GM06990 (cell line): ENCODE measurements at regions not wholly inside any gene's neighbourhood (a gene's known extent, or its start where the extent isn't known, plus 50 kb on each side); places are given as distances from the start of the nearest gene placed in this dataset.

Experiments
- DNase-seq: peaks from one replicate; pipeline ENCODE4 v3.0.0-alpha.2; 2011; ENCODE audit not compliant: insufficient read length; ENCODE audit errors: extremely low read depth
- H3K27me3 ChIP-seq: replicated peaks from 2 replicates; pipeline ENCODE4 v1.6.0; 2011; ENCODE audit warnings: low read length; ENCODE audit not compliant: control insufficient read depth, insufficient read depth
- H3K36me3 ChIP-seq: 2 replicates; pipeline ENCODE4 v1.5.1; 2011; ENCODE audit warnings: low read length; ENCODE audit not compliant: control insufficient read depth, insufficient read depth
- H3K4me3 ChIP-seq: replicated peaks from 2 replicates; pipeline ENCODE4 v1.5.1; 2011; ENCODE audit warnings: low read depth, mild to moderate bottlenecking, control low read depth, low read length
- TF ChIP-seq, protein P1 (sequence below): IDR thresholded peaks from 2 replicates; pipeline ENCODE4 v1.5.1; 2011; ENCODE audit warnings: low read length, control low read depth, mild to moderate bottlenecking, inconsistent platforms; ENCODE audit not compliant: insufficient read depth, poor library complexity, severe bottlenecking

DNA sequence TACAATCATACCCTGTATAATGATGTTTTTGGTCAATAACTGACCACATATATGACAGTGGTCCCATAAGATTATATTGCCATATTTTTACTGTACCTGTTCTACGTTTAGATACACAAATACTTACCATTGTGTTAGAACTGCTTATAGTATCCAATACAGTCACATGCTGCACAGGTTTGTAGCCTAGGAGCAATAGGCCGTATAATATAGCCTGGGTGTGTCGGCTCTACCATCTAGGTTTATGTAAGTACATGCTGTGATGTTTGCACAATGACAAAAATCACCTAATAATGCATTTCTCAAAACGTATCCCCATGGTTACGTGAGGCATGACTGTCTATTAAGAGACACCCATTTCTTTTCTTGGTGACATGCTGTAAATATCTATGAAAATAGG is 55.0 kb upstream of the APCDD1 start:
- Histone ChIP-seq H3K4me3 (no peak overlapping the region), H3K27me3 (peaks cover 2% of the 10 kb centered on the region; the same call in 1 of the 2 replicates), H3K36me3 (no peaks in the 10 kb centered on the region)
- no peak for DNase-seq
- TF ChIP-seq, protein P1, sequence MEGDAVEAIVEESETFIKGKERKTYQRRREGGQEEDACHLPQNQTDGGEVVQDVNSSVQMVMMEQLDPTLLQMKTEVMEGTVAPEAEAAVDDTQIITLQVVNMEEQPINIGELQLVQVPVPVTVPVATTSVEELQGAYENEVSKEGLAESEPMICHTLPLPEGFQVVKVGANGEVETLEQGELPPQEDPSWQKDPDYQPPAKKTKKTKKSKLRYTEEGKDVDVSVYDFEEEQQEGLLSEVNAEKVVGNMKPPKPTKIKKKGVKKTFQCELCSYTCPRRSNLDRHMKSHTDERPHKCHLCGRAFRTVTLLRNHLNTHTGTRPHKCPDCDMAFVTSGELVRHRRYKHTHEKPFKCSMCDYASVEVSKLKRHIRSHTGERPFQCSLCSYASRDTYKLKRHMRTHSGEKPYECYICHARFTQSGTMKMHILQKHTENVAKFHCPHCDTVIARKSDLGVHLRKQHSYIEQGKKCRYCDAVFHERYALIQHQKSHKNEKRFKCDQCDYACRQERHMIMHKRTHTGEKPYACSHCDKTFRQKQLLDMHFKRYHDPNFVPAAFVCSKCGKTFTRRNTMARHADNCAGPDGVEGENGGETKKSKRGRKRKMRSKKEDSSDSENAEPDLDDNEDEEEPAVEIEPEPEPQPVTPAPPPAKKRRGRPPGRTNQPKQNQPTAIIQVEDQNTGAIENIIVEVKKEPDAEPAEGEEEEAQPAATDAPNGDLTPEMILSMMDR: no peak

DNA sequence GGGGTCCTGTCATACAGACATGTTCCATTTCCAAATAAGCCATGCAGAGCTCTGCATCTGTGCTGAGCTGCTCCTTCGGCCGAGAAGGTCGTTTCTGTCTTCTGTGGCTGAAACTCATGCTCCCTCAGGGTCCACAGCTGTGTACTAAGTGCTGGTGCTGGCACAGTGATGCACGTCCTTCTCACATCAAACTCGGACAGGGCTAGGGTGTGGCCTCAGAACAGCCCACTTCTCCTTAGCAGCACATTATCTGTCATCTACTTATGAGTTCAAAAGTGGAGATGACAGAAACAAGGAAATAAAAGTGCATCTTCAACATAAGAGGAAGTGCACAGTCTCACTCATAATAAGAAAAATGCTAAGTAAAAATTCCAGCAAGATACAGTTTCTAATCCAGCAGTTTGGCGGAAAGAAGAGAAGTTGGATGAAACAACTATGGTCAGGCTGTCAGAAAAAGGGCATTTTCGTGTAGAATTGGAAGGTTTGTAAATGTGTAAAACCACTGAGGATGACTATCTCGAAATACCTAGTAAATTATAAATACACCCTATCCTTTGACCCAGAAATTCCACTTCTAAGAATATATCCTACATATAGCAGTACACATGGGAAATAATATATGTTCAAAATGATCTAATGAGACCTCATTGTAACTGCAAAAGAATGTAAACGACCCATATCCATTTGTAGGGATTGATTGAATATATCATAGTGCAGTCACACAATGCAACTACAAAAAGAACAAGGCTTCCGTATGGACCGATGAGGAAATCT is 53.7 kb upstream of the APCDD1 start:
- H3K27me3 ChIP-seq: peaks cover 2% of the 10 kb centered on the region; the same call in 1 of the 2 replicates
- no peak for DNase-seq
- TF ChIP-seq, protein P1: no peak
- no peaks in the 10 kb centered on the region for H3K36me3 ChIP-seq
- no peak overlapping the region for H3K4me3 ChIP-seq

DNA sequence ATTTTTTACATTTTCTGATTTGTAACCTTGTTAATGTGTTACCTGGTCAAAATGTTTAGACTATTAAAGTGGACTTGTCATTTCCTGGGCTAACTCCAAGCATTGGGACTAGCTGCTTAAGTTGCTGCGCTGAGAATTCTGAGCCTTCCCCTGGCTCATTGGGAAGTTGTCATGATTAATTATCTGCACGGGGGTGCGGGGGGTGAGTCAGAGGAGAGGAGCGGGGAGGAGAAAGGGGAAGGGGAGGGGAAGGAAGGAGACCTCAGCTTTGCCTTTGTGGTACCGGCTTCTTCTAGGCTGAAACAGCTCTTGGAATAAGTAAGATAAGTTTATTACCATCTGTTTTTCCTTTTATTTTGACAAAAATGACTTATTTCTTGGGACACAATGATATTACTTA is 52.9 kb upstream of the APCDD1 start:
- no peak overlapping the region for H3K4me3 ChIP-seq
- TF ChIP-seq, protein P1: no peak
- no peaks in the 10 kb centered on the region for H3K36me3 ChIP-seq
- DNase-seq: no peak
- H3K27me3 ChIP-seq: peaks cover 3% of the 10 kb centered on the region; the same call in 1 of the 2 replicates

DNA sequence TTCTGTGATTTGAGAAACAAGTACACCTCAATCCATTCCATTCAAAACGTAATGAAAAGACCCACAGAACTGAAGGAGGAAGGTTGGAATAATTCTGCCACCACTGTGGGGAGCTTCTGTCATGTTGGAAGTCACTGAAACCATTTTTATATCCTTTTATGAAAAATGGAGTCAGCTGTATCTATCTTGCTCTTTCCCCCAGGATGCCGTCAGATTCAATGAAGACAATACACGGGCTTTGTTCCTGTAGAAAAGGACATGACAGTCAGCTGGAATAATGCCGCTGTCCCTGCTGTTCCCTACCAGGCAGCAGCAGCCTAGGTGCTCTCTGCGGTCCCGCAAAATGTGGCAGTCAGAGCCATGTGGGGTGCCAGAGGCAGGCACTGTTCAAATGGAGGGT is 52.5 kb upstream of the APCDD1 start:
- TF ChIP-seq, protein P1: no peak
- H3K36me3 ChIP-seq: no peaks in the 10 kb centered on the region
- no peak for DNase-seq
- no peak overlapping the region for H3K4me3 ChIP-seq
- peaks cover 4% of the 10 kb centered on the region; the same call in 1 of the 2 replicates for H3K27me3 ChIP-seq

DNA sequence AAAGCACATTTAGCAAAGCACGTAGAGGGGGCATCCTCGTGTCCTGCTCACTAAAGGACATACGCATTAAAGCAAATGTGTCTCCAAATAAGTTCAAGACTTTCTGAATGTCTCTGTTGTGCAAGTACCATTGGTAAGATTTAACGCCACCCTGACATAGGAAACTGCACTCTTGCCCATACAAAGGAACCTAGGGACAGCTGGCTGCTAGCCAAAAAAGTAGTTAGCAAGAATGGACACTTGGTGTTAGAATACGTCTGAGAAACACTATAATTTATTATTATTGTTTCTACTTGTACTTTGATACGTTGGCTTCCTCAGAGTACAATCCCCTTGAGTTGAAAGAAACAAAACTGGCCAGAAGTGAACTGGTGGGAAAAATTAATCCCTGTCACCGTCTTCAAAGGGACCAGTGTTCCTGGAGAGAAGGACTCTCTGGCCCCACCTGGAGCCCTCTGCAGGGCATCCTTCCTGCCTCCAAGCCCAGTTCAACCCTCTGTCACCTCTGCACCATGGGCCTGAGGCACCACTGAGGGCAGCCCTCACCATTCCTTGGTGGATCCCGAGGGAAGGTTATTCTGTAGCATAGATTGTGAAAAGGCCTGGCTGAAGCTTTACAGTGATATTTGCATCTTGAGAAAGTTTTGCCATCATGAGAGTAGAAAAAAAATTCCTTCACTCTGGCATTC is 51.4 kb upstream of the APCDD1 start:
- no peak for DNase-seq
- Histone ChIP-seq H3K4me3 (no peak overlapping the region), H3K27me3 (peaks cover 4% of the 10 kb centered on the region; the same call in 1 of the 2 replicates), H3K36me3 (no peaks in the 10 kb centered on the region)
- TF ChIP-seq, protein P1: no peak
